ENCODE measurements at regions not wholly inside any gene's neighbourhood (a gene's known extent, or its start where the extent isn't known, plus 50 kb on each side); places are given as distances from the start of the nearest gene placed in this dataset.

DNA sequence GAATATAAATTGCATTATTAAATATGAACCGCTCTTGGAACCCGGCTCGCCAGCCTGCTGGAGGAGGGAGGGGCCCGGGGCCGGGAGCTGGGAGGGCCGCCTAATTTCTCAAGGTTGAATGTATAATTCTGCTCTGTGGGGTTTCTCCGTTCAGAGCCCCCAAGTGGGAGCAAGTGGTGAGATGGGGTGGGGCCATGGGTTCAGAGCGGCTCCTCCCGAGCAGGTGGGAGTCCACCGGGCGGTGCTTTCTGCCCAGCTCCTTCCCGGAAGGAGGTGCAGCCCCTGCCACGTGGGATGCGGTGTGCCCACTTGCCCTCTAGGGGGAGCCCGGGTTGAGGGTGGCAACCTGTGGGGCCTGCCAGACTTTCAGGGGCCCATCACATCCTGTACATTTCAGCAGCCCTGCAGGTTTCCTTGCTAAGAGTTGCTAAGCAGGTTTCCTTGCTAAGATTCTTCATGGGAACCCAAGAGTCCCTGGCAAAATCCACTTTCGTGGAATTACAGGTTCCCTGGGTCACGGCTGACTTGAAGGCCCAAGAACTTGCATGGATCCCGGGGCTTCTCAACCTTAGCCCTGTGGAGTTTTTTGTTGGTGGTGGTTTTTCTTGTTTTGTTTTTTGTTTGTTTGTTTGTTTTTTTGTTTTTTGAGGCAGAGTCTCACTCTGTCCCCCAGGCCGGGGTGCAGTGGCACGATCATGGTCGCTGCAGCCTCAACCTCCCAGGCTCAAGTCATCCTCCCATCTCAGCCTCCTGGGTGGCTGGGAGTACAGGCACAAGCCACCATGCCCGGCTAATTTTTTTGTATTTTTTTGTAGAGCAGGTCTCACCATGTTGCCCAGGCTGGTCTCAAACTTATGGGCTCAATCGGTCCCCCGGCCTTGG lies 196.7 kb upstream of the GSE1 start:
- DNase-seq: peak; percentile 54

DNA sequence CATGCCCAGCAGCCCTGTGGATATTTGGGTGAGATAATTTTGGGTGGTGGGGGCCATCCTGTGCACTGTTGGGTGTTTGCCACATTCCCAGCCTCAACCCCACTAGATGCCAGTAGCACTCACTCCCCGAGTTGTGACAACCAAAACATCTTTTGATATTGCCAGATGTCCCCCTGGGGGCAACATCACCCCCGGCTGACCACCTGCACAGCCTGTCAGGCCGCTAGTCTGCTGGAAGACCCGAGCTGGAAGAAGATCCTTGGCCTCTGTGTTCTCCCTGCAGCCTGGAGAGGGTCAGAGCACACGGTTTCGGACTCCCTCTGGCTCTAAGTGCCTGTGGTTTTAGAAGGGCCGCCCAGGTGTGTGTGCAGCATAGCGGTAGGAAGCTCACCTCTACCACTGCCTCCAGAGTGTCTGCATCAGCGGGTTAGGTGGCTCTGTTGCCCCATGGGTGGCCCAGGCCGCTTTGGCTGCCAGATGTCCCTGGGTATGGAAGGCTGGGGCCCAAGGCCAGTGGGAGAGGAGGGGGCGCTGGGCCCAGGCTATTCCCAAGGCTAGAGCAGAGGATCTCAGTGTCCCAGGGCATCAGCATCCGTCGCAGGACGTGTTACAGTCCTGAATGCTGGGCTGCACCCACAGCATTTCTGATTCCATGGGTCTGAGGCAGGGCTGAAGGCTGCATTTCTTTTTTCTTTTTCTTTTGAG lies 195.8 kb upstream of the GSE1 start:
- peak; percentile 41 for DNase-seq

DNA sequence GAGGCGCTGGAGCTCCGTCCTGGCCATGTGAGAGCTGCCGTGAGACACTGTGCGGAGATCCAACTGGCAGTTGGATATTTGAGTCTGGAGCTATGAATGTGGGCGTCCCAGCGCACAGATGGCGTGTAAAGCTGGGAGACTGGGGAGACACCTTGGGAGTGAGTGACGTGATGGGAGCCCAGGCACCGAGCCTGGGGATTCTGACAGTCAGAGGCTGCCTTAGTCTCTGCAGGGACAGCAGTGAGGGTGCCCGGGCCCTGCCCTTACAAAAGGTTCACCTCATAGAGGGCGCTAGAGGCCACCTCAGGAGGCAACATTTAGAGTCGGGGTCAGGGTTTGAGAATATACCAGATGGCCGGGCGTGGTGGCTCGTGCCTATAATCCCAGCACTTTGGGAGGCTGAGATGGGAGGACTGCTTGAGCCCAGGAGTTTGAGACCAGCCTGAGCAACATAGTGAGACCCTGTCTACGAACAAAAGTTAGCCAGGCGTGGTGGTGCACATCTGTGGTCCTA lies 194.1 kb upstream of the GSE1 start:
- no peak for DNase-seq

DNA sequence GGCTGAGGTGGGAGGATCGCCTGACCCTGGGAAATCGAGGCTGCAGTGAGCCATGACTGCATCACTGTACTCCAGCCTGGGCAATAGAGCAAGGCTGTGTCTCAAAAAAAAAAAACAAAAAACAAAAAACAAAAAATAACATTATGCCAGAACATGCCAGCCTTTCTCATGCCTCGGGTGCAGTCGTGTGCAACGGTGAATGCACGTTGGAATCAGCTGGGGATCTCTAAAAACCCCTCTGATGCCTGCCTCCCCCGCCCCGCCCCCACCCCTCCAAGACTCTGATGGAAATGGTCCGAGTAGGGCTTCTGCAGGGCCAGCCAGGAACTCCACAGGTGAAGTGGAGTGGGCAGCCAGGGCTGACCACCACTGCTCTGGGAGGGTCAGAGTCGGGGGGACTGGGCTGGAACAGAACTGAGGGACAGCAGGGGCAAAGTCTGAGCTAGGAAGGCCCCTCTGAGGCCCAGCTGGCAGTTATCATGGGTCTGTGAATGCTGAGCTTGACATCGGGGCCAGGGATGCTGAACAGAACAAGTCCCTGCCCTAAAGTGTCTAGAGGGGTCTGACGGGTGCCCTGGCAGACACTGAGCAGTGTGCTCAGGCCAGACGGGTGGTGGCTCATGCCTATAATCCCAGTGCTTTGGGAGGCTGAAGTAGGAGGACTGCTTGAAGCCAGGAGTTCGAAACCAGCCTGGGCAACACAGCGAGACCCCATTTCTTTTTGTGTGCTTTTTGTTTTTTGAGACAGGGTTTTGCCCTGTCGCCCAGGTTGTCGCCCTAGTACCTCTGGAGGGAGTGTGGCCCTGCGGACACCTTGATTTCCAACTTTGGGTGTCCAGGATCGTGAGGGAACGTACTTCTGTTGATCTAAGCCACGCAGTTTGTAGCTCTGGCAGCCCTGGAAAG lies 193.4 kb upstream of the GSE1 start:
- DNase-seq: no peak

- no peak for DNase-seq
Measured at GRCh38 chr16:85420501-85421337, 192.4 kb upstream of the GSE1 start.

DNA sequence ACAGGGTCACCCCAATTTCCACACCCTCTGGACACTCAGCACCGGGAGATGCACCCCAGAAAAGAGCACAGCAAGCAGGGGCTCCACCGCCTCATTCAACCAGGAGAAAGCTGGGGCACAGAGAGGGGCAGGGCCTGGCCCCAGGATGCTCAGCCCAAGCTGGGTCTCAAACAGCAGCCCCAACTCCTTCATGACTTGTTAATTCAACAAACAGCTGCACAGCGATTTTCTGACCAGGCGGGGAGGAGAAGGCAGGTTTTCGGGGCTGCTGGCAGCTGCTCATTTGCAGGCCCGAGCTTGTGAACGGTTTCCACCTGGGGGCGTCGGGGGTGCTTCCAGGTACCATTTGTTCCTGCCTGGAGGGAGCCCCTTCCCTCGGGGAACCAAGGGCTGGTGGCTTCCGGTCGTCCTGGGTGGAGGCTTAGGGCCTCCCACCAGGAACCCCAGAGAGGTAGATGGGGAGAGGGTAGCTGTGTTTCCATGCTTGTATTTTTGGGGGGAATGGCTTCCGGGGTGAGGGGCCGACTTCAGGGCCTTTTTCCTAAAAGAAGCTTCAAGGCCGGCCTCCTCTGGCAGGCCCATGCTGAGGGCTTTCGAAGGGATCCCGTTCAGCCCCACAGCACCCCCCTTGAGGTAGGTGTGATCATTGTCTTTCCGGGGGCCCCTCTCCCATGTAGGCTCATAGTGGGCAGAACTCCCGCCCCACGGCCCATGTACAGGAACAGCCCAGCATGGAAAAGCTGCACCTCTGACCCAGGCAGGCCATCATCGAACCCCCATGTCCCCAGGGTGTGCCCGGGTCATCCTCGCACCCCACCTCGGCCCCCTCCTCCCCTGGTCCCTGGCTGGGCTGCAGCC lies 191.6 kb upstream of the GSE1 start:
- no peak for DNase-seq

- no peak for DNase-seq
Measured at GRCh38 chr16:85422196-85422631, 190.9 kb upstream of the GSE1 start.

DNA sequence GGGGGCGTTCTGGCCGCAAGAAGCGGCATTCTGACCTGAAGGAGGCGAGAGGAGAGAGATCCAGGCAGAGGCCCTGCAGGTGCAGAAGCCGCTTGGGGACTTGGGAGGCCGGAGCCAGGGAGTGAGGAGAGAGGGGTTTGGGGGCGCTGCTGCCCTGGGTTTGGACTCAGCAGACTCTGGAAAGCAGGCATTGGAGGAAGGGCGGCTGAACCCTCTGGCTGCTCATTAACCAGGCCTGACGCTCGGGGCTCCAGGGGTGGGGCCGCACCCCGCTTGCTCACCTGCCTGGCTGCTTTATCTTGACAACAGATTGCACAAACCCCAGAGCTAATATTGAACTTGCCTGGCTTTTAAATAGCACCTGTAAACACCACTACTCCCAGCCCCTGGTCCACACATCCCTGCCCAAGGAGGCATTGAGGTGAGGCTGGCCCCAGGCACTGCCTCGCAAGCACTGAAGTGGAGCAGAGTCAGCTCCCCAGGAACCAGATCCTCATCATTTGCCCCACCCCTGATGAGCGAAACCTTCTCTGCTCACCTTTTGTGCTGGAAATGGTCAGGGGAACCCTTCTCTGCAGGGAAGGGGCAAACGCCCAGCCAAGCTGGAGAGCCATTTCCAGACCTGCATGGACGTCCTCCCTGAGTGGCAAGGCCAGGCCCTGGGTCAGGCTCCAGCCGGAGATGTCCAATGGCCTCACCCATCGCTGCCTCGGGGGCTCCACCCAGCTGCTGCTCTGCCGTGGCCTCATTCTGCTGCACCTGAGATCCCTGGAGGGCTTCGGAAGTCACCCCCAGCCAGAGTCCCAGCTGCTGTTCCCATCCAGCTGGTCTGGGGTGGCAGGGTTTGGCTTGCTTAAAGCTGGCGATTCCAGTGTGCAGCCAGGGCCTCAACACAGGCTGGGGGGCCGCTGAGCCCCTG lies 190.2 kb upstream of the GSE1 start:
- no peak for DNase-seq

DNA sequence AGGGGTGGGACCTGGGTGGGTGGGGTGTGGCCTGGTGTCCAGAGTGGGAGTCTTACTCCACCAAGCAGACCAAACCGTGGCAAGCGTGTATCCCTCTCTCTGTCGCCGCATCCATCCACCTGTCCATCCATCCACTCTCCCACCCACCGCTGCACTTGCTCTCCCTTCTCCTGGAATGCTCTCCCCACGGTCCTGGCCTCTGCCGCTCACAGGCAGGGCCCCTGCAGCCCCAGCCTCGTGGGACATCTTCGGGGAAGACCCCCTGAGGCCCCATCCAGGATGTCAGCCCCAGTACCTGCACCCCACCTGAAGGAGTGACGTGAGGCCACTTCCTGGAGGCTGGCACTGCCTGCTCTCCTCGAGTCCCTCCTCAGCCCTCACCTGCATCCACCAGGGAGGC lies 189.5 kb upstream of the GSE1 start:
- DNase-seq: no peak

- no peak for DNase-seq
Measured at GRCh38 chr16:85424260-85425073, 188.7 kb upstream of the GSE1 start.

DNA sequence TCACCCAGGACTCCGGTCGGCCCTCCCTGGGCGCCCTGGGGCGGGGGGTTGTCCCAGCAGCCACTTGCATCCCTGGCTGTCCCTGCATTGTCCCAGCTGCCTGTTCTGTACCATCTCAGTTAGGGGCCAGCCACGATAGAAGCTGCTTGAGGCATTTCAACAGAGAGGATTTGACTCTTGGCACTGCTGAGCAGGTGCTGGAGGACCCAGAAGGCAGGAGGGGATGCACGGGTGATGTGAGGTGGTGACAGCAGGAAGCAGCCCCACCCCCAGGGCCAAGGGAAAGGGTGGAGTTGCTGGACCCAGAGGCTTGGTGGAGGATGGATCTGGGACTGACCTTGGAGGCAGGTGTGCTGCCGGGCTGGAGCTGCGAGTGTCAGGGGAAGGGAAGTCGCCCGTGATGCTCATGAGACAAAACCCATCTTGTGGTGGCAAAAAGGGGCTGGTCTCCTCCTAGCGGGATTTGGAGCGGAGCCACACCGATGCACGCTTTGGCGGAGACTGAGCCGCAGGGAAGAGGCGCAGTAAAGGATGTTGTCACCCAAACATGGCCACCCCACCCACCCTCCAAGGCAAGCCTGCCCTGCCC lies 188.0 kb upstream of the GSE1 start:
- peak; percentile 52 for DNase-seq

DNA sequence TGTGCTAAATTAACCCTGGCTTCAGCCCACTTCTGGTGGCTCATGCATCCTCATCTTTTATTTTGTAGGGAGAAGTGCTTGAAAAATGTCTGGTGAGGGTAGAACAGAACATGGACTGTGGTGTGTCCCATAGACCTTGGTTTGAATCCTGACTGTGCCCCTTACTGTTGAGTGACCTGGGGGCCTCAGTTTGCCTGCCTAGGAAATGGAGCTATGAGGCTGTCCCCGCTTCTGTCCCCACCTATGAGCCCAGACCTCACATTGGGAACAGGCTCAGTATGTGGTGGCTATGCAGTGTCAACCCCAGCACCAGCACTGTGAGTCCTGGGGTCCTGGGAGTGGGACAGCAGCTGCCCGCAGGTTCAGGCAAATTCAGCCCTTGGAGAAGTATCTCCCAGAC lies 186.3 kb upstream of the GSE1 start:
- no peak for DNase-seq

DNA sequence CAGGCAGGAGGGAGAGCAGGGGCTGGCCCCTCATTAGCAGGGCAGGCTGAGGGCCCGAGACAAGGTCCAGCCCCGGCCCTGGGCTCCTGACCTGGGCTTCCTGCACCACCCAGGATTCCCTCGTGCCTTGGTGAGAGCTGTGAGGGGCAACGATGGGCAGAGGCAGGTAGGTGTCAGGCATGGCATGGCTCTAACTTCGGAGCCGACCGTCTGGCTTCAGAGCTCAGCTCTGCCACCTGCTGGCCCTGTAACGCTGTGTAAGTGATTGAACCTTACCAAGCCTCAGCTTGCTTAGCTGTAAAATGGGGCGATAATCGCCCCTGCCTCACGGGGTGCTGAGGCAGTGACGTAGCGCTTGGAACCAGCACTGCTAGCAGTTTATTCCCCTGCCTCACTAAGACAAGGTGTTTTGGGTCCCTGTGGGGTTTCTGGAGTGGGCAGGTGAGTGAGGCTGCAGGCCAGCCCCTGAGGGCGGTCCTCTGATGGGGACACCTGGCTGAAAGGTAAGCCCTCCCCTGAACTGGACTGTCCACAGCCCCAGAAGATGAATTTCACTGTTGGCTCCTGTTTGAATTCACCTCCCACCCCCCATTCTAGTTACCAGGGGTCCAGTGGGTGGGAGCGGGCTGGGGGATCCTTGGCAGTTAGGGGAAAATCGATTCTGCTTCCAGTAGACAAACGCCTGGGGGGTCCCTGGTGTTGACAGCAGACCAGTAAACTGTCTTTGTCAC lies 184.8 kb upstream of the GSE1 start:
- no peak for DNase-seq

DNA sequence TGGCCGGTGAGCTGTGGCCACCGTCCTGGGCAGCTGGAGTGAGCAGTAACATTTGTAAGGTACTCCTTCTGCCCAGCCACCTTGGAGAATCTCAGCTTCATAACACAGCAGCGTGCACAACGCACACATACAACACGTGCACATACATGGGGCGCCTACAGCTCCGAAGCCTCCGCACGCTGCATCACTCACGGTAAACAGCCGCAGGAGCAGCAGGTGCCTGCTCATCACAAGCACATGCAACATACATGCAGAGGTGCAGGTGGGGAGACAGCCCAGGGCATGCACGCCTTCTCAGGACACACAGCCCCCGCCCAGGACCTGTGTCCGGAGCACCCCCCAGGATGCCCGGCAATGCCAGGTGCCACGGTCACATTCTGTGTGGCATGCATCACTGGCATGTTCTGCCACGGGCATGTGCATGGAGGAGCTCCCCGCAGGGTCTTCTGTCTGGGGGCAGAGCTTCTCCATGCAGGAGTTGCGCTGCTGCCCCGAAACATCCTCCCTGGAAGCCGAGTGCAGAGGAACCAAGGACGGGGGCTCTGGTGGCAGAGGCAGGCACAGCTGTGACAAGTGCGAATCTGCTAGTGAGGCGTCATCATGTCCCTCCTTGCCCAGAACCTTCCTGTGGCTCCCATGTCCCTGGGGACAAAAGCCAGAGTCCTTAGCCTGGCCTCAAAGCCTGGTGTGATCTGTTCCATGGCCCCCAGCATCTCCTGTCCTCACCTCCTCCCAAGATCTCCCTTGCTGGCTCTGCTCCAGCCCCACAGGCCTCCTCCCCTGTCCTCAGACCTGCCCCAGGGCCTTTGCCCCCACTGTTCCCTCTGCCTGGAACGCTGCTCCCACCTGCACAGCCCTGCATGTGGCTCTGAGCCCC lies 184.0 kb upstream of the GSE1 start:
- DNase-seq: no peak

- DNase-seq: no peak
Measured at GRCh38 chr16:85429776-85430522, 183.2 kb upstream of the GSE1 start.

Data from DMS79 (cell line).